Activated CD4-positive, alpha-beta T cell treated with anti-CD3 and anti-CD28 coated beads, Interleukin-2, Interleukin-4, amounts not matched to agents 100 ng/mL and 50 ng/mL, durations not matched to agents 16 hours and 8 hours (primary cell): ENCODE measurements at regions not wholly inside any gene's neighbourhood (a gene's known extent, or its start where the extent isn't known, plus 50 kb on each side); places are given as distances from the start of the nearest gene placed in this dataset.
A peak's percentile ranks its signal among the peaks of the same experiment; 100 is the strongest.
"Not testable (repeated sequence)": the region's sequence is repeated elsewhere in the genome, so short reads cannot be mapped to it uniquely, and the experiment has no call there.

Experiments
- DNase-seq: peaks from one replicate; pipeline ENCODE4 v3.0.0-alpha.2; 2020; ENCODE audit warnings: low spot score

- DNase-seq = no peak
Observed at GRCh38 chr9:29609282-29609681, 2036.0 kb upstream of the C9orf72 start.

- DNase-seq = no peak
Observed at GRCh38 chr9:29613773-29614172, 2040.5 kb upstream of the C9orf72 start.

DNA sequence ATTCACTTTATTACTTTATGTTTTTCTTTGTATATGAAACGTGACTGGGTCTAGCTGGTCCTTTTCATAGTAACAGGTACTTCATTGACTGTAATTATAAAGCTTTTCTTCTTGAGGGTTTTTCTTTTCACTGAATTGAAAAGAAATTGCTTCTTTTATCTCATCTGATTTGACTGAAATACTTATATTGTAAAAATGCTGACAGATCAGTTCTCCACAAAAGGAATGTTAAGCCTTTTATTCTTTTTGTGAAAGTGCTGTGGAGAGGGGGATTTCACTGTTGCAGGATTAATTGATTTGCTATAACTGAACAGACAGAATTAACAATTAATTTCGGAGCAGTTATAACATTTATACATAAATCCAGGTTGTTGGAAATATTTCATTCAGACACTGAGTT is 2043.6 kb upstream of the C9orf72 start:
- no peak for DNase-seq

GRCh38 chr9:29625292-29625731 is 2052.0 kb upstream of the C9orf72 start:
- no peak for DNase-seq

DNA sequence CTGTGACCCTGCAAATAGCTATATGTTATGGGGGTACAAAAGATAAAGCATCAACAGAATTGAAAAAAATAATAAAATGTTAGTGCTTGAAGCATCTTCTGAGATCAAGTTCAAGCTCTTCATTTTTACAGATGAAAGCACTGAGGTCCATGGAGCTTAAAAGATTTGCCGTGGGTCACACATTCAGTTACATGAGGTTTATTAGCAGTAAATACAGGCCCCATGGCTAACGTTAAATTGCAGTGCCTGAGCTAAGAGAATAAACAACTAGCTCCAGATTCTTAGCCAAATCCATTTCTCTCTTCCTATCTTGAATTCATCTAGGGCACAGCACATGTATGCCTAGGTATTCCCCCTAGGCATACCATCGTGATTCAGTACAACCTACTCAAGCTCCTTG is 2052.7 kb upstream of the C9orf72 start:
- DNase-seq = no peak

- not testable (repeated sequence) for DNase-seq
Observed at GRCh38 chr9:29628856-29629255, 2055.6 kb upstream of the C9orf72 start.

- no peak for DNase-seq
Observed at GRCh38 chr9:29637471-29638237, 2064.4 kb upstream of the C9orf72 start.

GRCh38 chr9:29640507-29640906 is 2067.2 kb upstream of the C9orf72 start:
- no peak for DNase-seq

DNA sequence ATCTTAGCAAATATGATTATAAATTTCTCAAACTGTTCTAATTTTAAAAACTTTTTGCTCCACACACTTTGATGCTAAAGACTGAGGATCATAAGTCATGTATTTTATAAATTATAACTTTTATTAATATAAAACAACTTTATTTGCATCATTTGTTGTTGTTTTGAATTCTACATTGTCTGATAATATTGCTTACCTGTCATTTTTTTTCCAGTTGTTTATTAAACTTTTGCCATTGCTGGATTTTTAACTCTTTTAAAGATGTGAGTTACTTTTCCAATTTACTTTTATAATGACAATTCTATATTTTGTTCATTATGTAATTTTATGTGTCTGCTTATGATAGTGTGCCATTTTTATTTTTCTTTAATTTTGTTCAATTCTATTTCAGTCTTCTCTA is 2071.2 kb upstream of the C9orf72 start:
- DNase-seq = no peak

GRCh38 chr9:29647451-29647850 is 2074.2 kb upstream of the C9orf72 start:
- no peak for DNase-seq

DNA sequence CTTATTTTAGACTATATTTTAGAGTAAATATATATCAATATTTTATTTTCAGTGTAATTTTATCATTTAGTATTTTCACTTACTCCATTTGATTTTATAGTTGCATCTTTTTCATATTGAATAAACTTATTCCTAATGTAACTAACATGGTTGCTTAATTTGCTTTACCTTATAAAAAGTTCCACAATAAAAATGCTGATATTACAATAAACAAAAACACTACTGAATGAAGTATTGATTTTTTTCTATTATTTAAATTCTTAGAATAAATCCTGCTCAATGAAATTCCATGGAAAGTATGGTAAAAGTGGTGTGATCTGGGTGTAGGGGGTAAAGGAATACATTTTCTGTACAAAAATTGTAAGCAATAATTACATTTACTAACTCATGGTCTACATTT is 2074.9 kb upstream of the C9orf72 start:
- DNase-seq = no peak

- DNase-seq = no peak
Observed at GRCh38 chr9:29648601-29649000, 2075.3 kb upstream of the C9orf72 start.

DNA sequence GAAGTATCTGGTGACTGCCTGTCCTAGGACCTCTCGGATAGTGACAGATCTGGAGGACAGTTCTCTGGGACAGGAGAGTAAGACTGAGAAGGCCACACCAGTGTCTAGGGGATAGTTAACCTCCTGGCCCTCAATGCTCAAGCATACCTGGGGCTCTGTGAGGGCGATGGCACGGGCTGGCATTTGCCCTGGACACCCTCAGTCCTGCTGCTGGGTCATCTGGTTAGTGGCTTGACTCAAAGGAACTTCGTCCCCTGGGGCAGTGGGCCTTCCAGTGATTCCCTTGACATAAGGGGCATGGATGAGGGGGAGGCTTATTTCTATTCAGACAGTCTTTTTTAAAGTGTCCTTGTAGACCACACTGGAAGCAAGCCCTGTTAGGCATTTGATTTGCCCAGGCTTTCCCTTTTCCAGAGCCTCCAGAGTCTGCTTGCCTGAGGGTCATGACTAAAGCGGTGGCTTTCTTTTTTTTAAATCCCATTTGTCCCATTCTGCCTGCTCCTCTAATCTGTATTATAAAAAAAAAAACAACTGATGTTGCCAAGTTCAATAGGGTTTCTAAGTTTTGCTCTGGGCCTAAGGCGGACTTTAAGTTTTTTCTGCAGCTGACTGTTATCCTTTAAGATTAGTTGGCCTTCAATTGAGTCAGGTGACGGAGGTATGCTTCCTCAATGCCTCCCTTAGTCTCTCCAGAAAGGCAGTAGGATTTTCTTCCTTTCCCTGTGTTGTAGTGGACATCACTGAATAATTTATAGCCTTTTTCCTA is 2083.5 kb upstream of the C9orf72 start:
- no peak for DNase-seq

DNA sequence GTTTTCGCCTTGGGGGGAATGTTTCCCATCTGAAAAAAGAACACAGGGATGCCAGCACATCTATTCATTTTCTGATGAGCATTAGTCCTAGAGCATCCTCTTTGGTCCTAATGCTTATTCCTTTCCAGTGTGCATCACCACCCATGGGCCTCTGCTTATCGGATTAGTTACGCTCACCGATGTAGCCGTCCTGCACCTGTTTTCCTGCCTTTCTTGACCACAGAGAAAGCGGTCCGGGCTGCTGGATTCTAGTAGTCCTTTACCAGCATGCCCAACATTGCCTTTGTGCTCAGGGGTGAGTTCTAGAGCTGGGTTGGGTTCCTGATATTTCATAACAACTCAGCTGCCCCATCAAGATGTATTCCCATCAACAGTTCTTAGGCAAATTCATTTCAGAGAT is 2084.5 kb upstream of the C9orf72 start:
- DNase-seq = no peak

DNA sequence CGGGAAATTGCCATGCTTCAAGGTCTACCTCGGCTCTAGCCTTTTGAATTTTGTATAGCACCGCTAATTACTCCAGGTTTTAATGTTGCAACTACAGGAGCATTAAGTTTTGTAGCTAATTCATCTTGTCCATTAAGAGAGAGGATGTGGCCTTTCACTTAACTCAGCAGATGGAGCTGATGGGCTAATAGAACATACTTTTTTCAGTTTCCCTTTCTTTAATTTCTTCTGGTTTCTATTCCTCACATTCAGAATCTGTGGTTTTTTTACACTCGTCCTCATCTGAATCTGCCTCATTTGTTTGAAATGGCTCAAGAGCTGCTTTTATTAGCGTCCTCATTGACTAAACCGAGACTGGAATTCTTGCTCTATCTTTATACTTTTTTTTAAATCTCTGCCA is 2085.7 kb upstream of the C9orf72 start:
- no peak for DNase-seq

DNA sequence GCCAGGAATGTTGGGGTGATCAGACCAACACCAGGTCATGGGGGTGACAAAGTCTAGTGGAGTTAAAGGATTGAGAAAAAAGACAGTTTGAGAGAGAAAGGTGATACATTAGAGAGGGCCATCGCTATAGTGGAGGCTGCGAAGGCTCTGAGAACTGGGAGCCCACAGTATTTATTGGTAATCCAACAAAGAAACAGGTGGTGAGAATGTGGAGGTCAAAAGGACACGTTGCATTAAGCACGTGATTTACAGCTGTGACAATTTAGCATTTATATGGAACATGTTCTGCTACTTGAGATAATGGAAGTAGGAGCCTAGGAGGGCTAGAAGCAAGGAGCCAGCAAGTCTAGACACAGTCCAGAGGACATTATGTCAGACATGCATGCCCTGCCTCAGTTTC is 2086.5 kb upstream of the C9orf72 start:
- DNase-seq = no peak

DNA sequence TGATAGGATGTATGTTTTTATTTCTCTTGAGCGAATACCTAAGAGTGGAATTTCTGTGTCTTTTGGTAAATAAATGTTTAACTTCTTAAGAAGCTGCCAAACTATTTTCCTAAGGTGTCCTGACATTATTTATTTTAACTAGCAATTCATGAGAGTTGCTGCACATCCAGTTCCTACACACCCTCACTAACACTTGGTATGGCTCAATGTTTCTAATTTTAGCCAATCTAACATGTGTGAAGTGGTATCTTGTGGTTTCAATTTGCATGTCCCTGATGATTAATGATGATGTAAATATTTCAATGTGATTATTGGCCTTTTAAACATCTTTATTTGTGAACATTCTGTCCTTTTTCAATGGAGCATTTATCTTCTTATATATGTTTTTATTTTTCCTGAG is 2095.5 kb upstream of the C9orf72 start:
- no peak for DNase-seq

DNA sequence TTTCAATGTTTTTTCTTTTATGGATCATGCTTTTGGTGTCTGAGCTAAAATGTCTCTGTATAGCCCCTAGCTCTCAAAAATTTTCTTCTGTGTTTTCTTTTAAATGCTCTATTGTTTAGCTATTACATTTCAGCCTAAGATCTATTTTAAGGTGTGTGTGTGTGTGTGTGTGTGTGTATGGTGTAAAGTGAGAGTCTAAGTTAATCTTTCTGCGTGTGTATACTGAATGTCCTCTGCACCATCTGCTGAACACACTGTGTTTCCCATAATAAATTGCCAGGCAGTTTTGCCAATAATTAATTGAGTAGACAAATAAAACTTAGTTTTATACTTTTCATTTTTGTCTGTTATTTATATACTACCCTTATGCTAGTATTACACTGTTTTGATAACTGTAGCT is 2096.3 kb upstream of the C9orf72 start:
- DNase-seq = no peak

GRCh38 chr9:29685531-29685930 is 2112.2 kb upstream of the C9orf72 start:
- no peak for DNase-seq

DNA sequence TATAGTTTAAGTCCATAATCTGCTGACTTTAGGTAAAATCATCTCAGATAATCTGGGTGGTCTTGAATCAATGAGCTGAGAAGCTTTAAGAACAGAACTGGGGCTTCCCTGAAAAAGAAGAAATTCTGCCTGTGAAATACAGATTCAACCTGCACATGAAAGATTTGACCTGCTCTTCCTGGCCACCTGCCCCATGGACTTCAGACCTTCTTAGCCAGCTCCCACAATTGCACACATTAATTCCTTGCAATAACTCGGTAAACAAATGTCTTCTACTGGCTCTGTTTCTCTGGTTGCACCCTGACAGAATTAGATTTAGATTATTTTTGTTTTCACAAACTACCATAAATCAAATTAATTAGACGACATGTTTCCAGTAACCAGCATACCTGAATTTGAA is 2117.9 kb upstream of the C9orf72 start:
- DNase-seq = no peak

DNA sequence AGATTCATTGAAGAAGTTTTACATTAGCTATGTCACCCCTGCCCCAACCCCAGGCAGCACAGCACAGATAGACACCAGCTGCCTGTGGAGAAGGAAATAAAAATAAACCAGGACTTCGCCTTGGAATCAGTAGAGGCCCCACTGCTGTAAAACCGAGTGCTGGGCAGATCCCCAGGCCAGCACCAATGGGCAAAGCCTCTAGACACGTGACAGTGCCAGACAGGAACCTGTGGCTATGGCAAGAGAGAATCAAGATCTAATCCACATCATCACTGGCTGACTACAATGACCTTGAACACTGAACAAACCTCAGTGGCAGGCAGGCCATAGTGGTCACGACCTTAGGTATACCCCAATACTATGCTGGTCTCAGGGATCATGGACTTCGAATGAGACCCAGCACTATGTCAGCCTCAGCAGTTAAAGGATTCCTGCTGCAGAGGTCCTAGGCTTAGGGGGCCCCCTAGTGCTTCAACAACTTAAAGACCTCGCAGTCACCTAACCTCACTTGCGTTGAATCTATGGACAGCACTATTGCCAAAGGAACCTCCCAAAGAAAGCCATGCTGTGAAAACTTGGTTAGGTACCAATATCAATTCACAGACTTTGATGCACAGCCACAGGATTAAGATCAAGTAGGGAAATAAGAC is 2118.6 kb upstream of the C9orf72 start:
- peak; percentile 4 for DNase-seq

- DNase-seq = no peak
Observed at GRCh38 chr9:29697011-29697410, 2123.7 kb upstream of the C9orf72 start.

- DNase-seq = no peak
Observed at GRCh38 chr9:29701559-29701958, 2128.3 kb upstream of the C9orf72 start.
